Inflammatory macrophage treated with lipopolysaccharide for 4 hours (primary cell): ENCODE measurements at regions not wholly inside any gene's neighbourhood (a gene's known extent, or its start where the extent isn't known, plus 50 kb on each side); places are given as distances from the start of the nearest gene placed in this dataset.

Source experiments
- DNase-seq: peaks from one replicate; pipeline ENCODE4 v3.0.0-alpha.2; 2020

GRCh38 chrX:85517994-85518718 lies 138.7 kb upstream of the POF1B start:
- DNase-seq: no peak

GRCh38 chrX:85516131-85516530 lies 136.7 kb upstream of the POF1B start:
- DNase-seq: no peak

- no peak for DNase-seq
Observed at GRCh38 chrX:85506871-85507270, 127.4 kb upstream of the POF1B start.

GRCh38 chrX:85505801-85506200 lies 126.3 kb upstream of the POF1B start:
- no peak for DNase-seq

GRCh38 chrX:85504381-85504780 lies 124.9 kb upstream of the POF1B start:
- DNase-seq: no peak

- DNase-seq: no peak
Observed at GRCh38 chrX:85503258-85504158, 124.0 kb upstream of the POF1B start.

- no peak for DNase-seq
Observed at GRCh38 chrX:85501349-85501748, 121.9 kb upstream of the POF1B start.

GRCh38 chrX:85499400-85499799 lies 119.9 kb upstream of the POF1B start:
- DNase-seq: no peak

- no peak for DNase-seq
Observed at GRCh38 chrX:85493821-85494220, 114.4 kb upstream of the POF1B start.

- no peak for DNase-seq
Observed at GRCh38 chrX:85454295-85454694, 74.8 kb upstream of the POF1B start.

DNA sequence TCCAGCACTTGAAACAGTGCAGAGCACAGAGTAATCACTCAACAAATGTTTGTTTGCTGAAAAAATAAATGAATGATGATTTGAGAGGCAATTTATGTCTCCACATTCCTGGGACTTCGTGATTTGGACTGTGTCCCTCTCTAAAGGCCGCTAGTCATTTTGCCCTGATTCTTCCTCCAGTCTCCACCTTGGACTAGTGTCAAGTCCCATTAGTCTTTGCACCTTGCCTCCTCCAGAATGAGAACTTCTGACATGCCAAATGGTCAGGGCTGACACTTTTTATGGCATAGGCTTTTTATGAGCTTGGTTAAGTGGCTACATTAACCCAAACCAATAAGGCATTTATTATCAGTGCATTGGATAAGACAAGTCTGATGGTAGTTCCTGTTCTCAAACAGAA lies 65.1 kb upstream of the POF1B start:
- DNase-seq: no peak
